Esophagus squamous epithelium (tissue), 4 donors: ENCODE measurements at regions not wholly inside any gene's neighbourhood (a gene's known extent, or its start where the extent isn't known, plus 50 kb on each side); places are given as distances from the start of the nearest gene placed in this dataset.

ENCODE experiments used
- CTCF ChIP-seq, 6 experiments: fragments of 450-650 bp in 4 of 6; fragments of 200-600 bp in 2 of 6; sonication (generic) in 2 of 6; IDR thresholded peaks; one replicate each; pipeline ENCODE4 v1.5.1; 2016 to 2019; ENCODE audit warnings: antibody characterized with exemption in 6 of 6, mild to moderate bottlenecking in 4 of 6, moderate library complexity in 4 of 6
- POLR2A ChIP-seq, 4 donors: fragments of 450-650 bp; IDR thresholded peaks; one replicate each; pipeline ENCODE4 v1.6.1; 2017; ENCODE audit warnings: antibody characterized with exemption in 4 of 4, mild to moderate bottlenecking in 4 of 4, moderate library complexity in 3 of 4

- TF ChIP-seq CTCF (IDR thresholded peaks at IDR 0.05): no peak
- TF ChIP-seq POLR2A (IDR thresholded peaks at IDR 0.05): no peak
Observed at GRCh38 chr2:193523662-193524061, 1328.9 kb upstream of the TMEFF2 start.
